SU-DHL-6 (cell line): ENCODE measurements at regions not wholly inside any gene's neighbourhood (a gene's known extent, or its start where the extent isn't known, plus 50 kb on each side); places are given as distances from the start of the nearest gene placed in this dataset.

Experiments used
- EZH2phosphoT487 ChIP-seq: fragments of 200-600 bp; sonication (generic), shearing (Covaris generic); conservative IDR thresholded peaks from 2 replicates; pipeline ENCODE4 v1.6.1; 2018; ENCODE audit warnings: mild to moderate bottlenecking, antibody characterized with exemption, low read length, moderate library complexity, mixed read lengths
- TF ChIP-seq, protein P1 (sequence below): fragments of 200-600 bp; sonication (generic); IDR thresholded peaks from one replicate; pipeline ENCODE4 v1.5.1; 2017; ENCODE audit warnings: antibody characterized with exemption, mild to moderate bottlenecking, low read length, moderate library complexity; ENCODE audit not compliant: insufficient read depth, poor library complexity, severe bottlenecking

DNA sequence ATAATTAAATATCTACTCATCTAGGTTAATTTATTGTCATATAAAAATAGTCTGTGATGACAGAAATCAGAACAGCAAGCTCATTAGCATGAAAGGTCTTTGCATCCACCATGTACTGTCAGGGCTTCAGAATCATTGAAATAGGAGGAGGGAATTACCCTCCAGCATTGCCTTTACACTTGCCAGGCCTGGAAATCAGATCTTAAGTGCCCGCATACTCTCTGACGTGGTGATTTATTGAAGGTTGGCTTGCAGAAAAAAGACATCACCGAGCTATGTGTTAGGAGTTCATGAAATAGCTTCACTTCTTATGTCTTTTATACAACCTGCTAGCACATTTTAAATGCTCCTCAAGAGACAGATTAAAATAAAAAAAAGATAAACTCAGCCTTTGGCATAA lies 661.7 kb upstream of the SLITRK1 start:
- TF ChIP-seq, protein P1, sequence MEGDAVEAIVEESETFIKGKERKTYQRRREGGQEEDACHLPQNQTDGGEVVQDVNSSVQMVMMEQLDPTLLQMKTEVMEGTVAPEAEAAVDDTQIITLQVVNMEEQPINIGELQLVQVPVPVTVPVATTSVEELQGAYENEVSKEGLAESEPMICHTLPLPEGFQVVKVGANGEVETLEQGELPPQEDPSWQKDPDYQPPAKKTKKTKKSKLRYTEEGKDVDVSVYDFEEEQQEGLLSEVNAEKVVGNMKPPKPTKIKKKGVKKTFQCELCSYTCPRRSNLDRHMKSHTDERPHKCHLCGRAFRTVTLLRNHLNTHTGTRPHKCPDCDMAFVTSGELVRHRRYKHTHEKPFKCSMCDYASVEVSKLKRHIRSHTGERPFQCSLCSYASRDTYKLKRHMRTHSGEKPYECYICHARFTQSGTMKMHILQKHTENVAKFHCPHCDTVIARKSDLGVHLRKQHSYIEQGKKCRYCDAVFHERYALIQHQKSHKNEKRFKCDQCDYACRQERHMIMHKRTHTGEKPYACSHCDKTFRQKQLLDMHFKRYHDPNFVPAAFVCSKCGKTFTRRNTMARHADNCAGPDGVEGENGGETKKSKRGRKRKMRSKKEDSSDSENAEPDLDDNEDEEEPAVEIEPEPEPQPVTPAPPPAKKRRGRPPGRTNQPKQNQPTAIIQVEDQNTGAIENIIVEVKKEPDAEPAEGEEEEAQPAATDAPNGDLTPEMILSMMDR: no peak
- TF ChIP-seq EZH2phosphoT487: no peak
